Fibroblast of the conjunctiva (primary cell): ENCODE measurements at regions not wholly inside any gene's neighbourhood (a gene's known extent, or its start where the extent isn't known, plus 50 kb on each side); places are given as distances from the start of the nearest gene placed in this dataset.

ENCODE experiments used
- DNase-seq: peaks from one replicate; pipeline ENCODE4 v3.0.0-alpha.2; 2010; ENCODE audit warnings: low read depth

DNA sequence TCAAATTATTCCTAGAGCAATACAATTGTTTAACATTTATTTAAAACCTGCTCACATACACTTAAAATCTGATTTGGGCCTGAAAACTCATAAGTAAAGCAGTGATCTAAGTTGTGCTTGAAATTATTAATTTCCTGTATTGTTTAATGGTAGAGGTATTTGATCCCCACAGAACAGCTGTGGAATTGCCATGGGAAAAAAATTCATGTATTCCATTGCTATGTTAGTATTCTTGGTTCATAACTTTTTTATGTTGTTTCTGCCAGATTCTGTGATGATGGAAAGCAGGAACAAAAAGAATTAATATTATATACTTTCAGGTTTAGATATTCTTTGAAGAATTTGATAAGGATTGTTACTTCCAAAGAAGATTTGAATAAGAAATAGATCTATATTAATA lies 831.5 kb upstream of the NR2F2 start:
- no peak for DNase-seq

DNA sequence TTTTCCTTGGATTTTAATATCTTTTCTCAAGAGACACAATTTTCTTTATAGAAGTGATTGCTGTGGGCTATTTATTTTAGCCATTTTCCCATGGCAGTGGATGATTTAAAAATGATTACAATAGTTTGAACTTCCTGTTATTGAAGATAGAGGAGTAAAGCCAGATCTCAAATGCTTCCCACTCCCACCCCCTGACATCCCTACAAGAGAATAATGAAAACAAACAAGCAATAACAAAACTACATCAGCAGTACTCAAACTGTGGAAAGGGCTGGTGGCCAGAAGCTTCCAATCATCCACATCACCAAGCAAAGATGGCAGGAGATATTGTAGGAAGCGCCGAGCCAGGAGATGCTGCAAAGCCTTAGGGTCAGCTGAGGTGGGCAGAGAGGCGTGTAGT lies 831.1 kb upstream of the NR2F2 start:
- DNase-seq = no peak

- DNase-seq = no peak
These were observed 828.6 kb upstream of the NR2F2 start for GRCh38 chr15:95501865-95502264.

DNA sequence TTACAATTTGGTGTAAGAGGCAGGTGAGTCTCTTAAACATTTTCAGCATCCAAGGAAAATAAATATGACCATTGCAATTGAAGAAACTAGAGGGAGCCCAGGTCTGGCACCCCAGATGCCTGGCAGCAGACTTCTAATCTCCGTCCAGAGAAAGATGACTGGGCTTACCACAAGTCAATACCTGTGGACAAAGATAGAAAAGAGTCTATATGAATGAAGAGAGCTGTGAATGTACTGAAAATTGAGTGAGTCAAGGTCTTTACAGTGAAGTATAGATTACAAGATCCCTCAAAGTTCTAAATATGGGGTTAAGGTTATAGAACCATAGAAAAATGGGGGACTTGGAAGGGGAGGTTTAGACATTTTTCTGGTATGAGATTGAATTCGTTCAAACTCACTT lies 827.4 kb upstream of the NR2F2 start:
- DNase-seq = no peak

DNA sequence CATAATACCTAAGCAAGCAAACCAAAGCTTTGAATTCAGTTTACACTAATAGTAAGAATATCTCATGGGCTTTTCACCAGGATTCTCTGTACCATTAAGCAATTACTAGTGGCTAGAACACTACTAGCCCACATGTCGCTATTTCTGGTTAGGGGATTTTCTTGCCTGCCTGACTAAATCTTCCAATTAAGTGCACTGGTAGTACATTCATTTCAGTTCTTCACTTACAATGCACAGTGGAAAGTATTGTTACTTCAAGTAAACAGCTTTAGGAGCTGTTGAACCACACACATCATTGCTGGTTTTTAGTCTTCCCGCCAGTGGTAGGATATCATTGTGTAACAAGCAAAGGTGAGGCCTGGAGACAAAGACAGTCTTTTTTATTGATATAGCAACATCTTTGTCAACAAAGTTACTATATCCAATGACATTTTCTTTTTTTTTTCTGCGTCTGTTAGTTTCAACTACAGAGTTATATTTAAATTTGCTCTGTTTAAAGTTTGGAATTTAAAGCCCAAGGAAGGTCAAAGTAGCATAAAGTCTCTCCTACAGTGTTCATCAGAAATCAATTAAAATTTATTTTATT lies 826.8 kb upstream of the NR2F2 start:
- DNase-seq = no peak

DNA sequence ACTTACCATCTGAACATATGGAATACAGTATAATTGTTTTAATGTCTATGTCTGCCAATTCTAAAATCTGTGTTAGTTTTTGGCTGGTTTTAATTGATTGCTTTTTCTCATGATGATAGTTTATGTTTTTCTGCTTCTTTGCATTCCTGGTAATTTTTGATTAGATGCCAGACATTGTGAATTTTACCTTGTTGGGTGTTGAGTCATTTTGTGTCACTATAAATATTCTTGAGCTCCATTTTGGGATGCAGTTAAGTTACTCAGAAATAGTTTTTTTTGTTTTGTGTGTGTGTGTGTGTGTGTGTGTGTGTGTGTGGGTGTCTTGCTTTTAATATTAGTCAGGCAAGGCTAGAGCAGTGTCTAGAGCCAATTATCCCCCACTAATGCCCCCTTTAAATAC lies 818.8 kb upstream of the NR2F2 start:
- DNase-seq = no peak

DNA sequence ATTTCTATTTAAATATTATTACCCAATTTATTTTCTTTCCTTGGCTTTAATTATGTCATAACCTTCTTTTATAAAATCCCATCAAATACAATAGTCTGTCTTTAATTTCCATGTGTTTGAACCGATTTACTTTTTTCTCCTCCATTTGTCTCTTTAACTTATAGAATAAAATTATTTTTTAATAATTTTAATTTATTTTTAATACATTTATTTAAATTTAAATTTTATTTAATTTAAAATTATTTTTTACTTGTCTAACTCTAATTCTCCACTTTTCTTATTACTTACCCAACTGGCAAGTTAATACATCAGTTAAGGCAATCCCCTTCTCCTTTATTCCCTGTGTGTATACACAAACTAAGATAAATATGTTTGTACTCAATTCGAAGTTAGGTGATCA lies 817.6 kb upstream of the NR2F2 start:
- no peak for DNase-seq

GRCh38 chr15:95519887-95520286 lies 810.6 kb upstream of the NR2F2 start:
- no peak for DNase-seq

DNA sequence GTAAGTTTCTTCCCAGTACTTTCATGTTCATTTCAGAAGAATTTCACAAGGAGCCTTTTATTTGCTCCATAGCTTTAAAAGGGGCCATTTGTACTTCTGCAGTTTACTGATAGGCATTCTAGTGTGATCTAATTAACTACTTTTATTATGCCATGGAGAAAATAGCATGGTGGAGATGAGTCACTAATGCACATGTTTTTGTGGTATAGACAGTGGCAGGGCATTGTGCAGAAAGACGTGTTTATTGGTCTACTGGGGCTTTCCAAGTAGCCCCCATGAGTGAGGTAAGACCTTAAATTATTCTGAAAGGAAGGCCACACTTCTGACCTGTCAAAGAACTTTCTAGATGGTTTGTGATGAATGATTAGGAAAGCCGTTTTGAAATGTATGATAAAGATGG lies 810.0 kb upstream of the NR2F2 start:
- no peak for DNase-seq

DNA sequence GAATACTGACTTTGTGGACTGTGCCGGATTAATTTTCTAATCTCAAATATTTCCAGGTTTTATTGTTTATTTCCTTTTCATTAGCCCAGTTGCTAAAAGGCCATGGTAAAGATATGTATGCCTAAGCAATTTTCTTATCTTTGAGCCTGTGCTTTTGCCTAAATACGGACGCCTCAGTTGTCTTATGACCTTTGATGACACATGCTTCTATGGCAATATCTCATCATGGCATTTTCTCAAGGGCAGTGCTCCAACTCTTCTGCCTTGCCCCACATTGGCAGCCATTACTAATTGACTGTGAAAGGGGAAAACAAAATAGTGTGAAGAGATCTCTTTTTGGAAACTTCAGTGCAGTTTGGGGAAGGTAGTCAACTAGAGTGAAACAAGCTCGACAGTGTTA lies 809.6 kb upstream of the NR2F2 start:
- no peak for DNase-seq

- no peak for DNase-seq
These were observed 808.0 kb upstream of the NR2F2 start for GRCh38 chr15:95522533-95522932.

DNA sequence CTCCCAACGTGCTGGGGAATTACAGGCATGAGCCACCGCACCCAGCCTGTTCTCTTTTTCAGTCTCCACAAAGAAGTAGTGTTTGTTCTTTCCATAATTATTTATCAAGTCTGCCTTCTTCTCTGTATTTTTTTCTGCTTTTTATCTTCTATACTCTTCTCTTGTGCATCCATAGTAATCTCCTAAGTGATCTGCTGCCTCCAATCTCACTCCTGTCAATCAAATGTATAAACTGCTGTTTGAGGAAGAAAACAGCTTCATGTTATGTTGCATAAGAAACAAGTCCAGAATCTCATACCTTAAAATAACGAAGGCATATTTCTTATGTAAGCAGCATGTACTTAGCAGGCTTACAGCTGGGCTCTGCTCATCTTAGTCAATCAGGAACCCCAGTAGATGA lies 801.6 kb upstream of the NR2F2 start:
- DNase-seq = no peak

DNA sequence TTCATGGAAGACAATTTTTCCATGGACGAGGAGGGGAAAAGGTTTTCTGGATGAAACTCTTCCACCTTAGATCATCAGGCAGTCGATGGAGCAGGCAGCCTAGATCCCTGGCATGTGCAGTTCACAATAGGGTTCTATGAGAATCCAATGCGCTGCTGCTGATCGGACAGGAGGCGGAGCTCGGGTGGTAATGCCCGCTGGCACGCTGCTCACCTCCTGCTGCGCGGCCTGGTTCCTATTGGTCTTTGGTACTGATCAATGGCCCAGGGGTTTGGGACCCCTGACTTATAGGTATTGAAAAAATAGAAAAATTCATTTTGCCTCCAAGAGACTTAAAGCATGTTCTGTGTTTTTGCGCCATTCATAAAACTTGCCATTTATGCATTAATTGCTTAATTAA lies 793.9 kb upstream of the NR2F2 start:
- DNase-seq = no peak

GRCh38 chr15:95538693-95539092 lies 791.8 kb upstream of the NR2F2 start:
- DNase-seq = no peak

DNA sequence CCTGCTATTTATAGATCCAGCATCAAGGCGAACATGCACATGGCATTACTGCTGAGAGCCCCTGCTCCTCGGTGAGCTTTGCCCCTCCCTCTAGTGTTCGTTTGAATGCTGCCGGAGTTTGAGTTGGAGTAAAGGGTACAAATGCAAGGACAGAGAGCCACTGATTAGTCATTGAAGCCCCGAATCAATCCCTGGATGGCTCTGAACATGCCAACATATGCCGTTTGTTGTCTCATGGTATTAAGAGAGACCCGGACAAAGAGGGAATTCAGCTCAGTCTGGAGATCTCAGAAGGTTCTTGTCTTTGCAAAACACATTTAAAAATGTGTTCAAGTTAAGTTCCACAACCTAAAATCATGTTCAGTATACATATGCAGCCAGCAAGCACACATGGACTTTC lies 789.2 kb upstream of the NR2F2 start:
- no peak for DNase-seq

GRCh38 chr15:95549168-95549738 lies 781.2 kb upstream of the NR2F2 start:
- no peak for DNase-seq

DNA sequence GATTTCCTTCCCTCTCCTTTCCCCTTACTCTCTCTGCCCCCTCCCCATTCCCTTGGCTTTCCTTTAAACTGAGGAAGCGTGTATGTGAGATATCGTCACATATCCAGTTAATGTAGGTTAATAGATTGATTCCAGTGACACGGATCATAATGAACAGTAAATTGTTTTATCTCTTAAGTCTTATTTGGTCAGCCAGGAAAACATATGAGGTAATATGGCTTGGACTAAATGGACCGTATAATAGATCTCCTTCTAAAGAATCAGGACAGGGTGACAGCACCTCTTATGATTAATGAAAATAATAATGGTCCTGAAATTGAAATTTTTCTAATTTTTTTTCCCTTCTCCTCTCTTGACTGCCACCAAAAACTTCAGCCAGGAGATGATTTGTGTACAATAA lies 779.8 kb upstream of the NR2F2 start:
- no peak for DNase-seq

- peak; percentile 8 for DNase-seq
These were observed 774.3 kb upstream of the NR2F2 start for GRCh38 chr15:95556225-95556624.

- peak; percentile 10 for DNase-seq
These were observed 773.7 kb upstream of the NR2F2 start for GRCh38 chr15:95556866-95557225.

DNA sequence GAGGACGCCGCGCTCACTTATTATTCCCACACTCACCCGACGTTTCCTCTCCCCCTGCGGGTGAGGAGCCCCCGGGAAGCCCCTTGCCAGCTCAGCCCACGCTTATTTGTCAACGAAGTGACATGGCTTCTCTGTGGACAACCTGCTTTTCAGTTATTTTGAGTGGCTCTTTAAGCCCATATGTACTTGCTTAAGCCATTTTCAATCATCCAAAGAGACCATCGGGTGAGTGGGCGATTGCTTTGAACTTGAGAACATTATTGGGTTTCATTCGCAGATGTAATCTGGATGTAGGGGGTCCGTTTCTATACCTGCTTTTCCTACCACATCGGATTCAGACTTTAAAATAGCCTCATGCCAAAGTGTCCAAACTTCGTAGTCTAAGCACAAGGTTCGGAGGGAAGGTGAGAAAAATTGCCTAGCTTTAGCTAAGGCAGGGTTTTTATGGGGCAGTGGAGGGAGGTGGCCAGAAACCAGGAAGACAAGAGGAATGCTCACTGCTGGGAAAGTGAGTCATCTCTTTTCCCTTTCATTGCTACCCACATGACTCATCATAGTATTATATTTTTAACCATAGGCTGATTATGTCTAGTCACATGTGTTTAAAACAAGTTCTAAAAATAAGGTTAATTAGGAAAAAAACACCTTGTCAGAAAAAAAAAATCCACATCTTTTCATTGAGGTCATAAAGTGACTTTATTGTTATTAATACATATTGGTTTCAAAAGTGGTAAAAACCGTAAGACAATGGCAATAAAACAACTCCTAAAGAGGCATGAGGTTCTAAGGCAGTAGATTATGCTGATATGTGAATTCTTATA lies 773.1 kb upstream of the NR2F2 start:
- DNase-seq = peak; percentile 76

GRCh38 chr15:95558131-95558530 lies 772.4 kb upstream of the NR2F2 start:
- DNase-seq = no peak

DNA sequence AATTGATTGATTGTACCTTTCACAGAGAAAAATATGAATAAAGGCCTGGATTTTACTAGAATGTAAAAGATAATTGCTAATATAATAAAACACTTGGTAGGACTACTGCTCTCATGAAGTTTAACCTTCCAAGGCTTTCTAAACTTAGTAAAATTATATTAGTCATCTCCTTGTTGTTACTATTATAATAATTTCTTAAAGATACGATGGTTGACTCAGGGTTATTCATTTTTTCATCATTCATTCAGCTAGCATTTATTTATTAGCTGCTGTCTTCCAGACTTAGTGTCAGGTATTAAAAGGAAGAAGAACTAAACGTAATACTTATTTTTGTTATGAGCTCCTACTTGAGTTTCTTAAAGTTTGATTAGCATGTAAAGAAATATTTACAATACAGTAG lies 771.6 kb upstream of the NR2F2 start:
- DNase-seq = no peak

DNA sequence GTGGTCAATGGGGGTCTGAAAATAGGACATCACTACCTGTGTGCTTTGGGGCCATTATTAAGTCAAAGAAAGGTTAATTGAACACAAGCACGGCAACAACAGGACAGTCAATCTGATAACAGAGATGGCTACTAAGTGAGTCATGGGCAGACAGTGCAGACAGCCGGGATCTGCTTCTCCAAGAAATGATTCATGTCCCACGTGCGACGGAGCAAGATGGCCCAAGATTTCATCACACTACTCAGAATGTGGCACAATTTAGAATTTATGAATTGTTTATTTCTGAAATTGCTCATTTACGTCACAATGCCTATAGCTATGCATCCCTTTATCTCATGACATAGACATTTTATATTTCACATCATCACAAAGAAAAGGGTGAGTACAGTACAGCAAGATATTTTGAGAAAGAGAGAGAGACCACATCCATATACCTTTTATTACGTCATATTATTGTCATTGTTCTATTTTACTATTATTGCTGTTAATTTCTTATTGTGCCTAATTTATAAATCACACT lies 770.6 kb upstream of the NR2F2 start:
- DNase-seq = peak; percentile 82

DNA sequence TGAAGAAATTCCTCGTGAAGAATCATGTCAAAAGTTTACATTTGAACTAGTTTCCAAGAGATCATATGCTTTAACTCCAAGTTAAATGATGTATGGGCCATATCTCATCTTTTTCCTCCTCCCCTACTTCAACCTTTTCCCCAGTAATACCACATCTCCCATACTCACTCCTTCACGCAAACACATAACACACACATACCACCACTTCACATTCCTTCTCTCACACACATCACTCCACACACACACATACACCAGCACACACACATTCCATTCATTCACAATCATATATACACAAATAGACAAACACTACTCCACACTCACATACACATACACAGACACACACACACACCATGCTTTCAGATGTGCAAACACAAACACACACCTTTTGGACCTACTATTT lies 769.0 kb upstream of the NR2F2 start:
- no peak for DNase-seq
